ENCODE measurements at regions not wholly inside any gene's neighbourhood (a gene's known extent, or its start where the extent isn't known, plus 50 kb on each side); places are given as distances from the start of the nearest gene placed in this dataset.
"Not testable (repeated sequence)": the region's sequence is repeated elsewhere in the genome, so short reads cannot be mapped to it uniquely, and the experiment has no call there.

- no peak for DNase-seq
Observed at GRCh38 chr2:239742377-239742776, 282.8 kb downstream of the NDUFA10 start.

GRCh38 chr2:239739206-239739605 lies 285.9 kb downstream of the NDUFA10 start:
- DNase-seq = no peak

GRCh38 chr2:239738159-239738558 lies 287.0 kb downstream of the NDUFA10 start:
- no peak for DNase-seq

- DNase-seq = no peak
Observed at GRCh38 chr2:239737144-239737463, 288.0 kb downstream of the NDUFA10 start.

- no peak for DNase-seq
Observed at GRCh38 chr2:239736358-239737143, 288.6 kb downstream of the NDUFA10 start.

- DNase-seq = no peak
Observed at GRCh38 chr2:239735829-239736357, 289.2 kb downstream of the NDUFA10 start.

GRCh38 chr2:239735131-239735828 lies 289.9 kb downstream of the NDUFA10 start:
- no peak for DNase-seq

- DNase-seq = no peak
Observed at GRCh38 chr2:239734436-239735005, 290.6 kb downstream of the NDUFA10 start.

- no peak for DNase-seq
Observed at GRCh38 chr2:239732666-239733010, 292.5 kb downstream of the NDUFA10 start.

- no peak for DNase-seq
Observed at GRCh38 chr2:239731998-239732665, 293.0 kb downstream of the NDUFA10 start.

GRCh38 chr2:239731422-239731821 lies 293.7 kb downstream of the NDUFA10 start:
- no peak for DNase-seq

GRCh38 chr2:239730897-239731296 lies 294.2 kb downstream of the NDUFA10 start:
- DNase-seq = no peak

- DNase-seq = not testable (repeated sequence)
Observed at GRCh38 chr2:239730567-239730882, 294.6 kb downstream of the NDUFA10 start.

- DNase-seq = no peak
Observed at GRCh38 chr2:239729681-239730566, 295.2 kb downstream of the NDUFA10 start.

- no peak for DNase-seq
Observed at GRCh38 chr2:239729151-239729550, 296.0 kb downstream of the NDUFA10 start.

- DNase-seq = no peak
Observed at GRCh38 chr2:239728751-239729150, 296.4 kb downstream of the NDUFA10 start.

- DNase-seq = peak; percentile 54
Observed at GRCh38 chr2:239727776-239728600, 297.2 kb downstream of the NDUFA10 start.

- no peak for DNase-seq
Observed at GRCh38 chr2:239727182-239727775, 297.9 kb downstream of the NDUFA10 start.

GRCh38 chr2:239726631-239727181 lies 298.4 kb downstream of the NDUFA10 start:
- no peak for DNase-seq

GRCh38 chr2:239726091-239726591 lies 299.0 kb downstream of the NDUFA10 start:
- DNase-seq = no peak

All from right kidney (tissue), 1 donor.